Liver (tissue), 8 donors: ENCODE measurements at regions not wholly inside any gene's neighbourhood (a gene's known extent, or its start where the extent isn't known, plus 50 kb on each side); places are given as distances from the start of the nearest gene placed in this dataset.

Experiments
- DNase-seq: peaks from one replicate; pipeline ENCODE4 v3.0.0-alpha.2; 2017; ENCODE audit warnings: low spot score
- H3K27ac ChIP-seq, 2 donors: one replicate each; pipeline ENCODE4 v1.7.0; 2013; ENCODE audit warnings: inconsistent platforms in 2 of 2, low read length in 2 of 2, control low read depth in 1 of 2, low read depth in 1 of 2, mild to moderate bottlenecking in 1 of 2
- H3K27me3 ChIP-seq, 4 donors: one replicate each; pipeline versions ENCODE4 v1.6.1 to v1.7.0; 2013; ENCODE audit warnings: low read length in 3 of 4, inconsistent platforms in 1 of 4, mild to moderate bottlenecking in 1 of 4, moderate library complexity in 1 of 4; ENCODE audit not compliant: control insufficient read depth in 4 of 4, insufficient read depth in 4 of 4
- H3K36me3 ChIP-seq, 4 donors: one replicate each; pipeline versions ENCODE4 v1.6.1 to v1.7.0; 2013; ENCODE audit warnings: low read length in 3 of 4, mild to moderate bottlenecking in 3 of 4, low read depth in 1 of 4, moderate library complexity in 1 of 4; ENCODE audit not compliant: control insufficient read depth in 4 of 4, insufficient read depth in 3 of 4
- H3K4me1 ChIP-seq, 4 donors: one replicate each; pipeline versions ENCODE4 v1.6.1 to v1.7.0; 2013; ENCODE audit warnings: low read length in 3 of 4, mild to moderate bottlenecking in 3 of 4, moderate library complexity in 1 of 4; ENCODE audit not compliant: control insufficient read depth in 4 of 4, insufficient read depth in 4 of 4
- H3K4me3 ChIP-seq, 3 donors: one replicate each; pipeline versions ENCODE4 v1.6.1 to v1.7.0; 2013; ENCODE audit warnings: low read length in 3 of 3, control low read depth in 1 of 3, low read depth in 1 of 3, mild to moderate bottlenecking in 1 of 3
- H3K9ac ChIP-seq, 2 donors: one replicate each; pipeline ENCODE4 v1.7.0; 2013; ENCODE audit warnings: low read length in 2 of 2, mild to moderate bottlenecking in 2 of 2, moderate library complexity in 2 of 2, control low read depth in 1 of 2, low read depth in 1 of 2
- H3K9me3 ChIP-seq, 4 donors: one replicate each; pipeline versions ENCODE4 v1.6.1 to v1.7.0; 2013; ENCODE audit warnings: low read length in 3 of 4; ENCODE audit not compliant: control insufficient read depth in 4 of 4
- EGR1 ChIP-seq, 2 donors: IDR thresholded peaks; 2 replicates each; pipeline ENCODE4 v1.6.1; 2016 to 2018; ENCODE audit warnings: antibody characterized with exemption in 2 of 2, low read depth in 2 of 2
- FOXA1 ChIP-seq: IDR thresholded peaks from 2 replicates; pipeline ENCODE4 v1.6.1; 2016; ENCODE audit warnings: antibody characterized with exemption
- FOXA2 ChIP-seq: IDR thresholded peaks from 2 replicates; pipeline ENCODE4 v1.6.1; 2016; ENCODE audit warnings: antibody characterized with exemption
- GABPA ChIP-seq, 2 donors: IDR thresholded peaks in 1 of 2; conservative IDR thresholded peaks in 1 of 2; 2 replicates each; pipeline ENCODE4 v1.6.1; 2016; ENCODE audit warnings: antibody characterized with exemption in 2 of 2, mild to moderate bottlenecking in 1 of 2, moderate library complexity in 1 of 2
- HNF4A ChIP-seq, 2 donors: conservative IDR thresholded peaks; 2 replicates each; pipeline ENCODE4 v1.6.1; 2016; ENCODE audit warnings: antibody characterized with exemption in 2 of 2, mild to moderate bottlenecking in 2 of 2
- HNF4G ChIP-seq: IDR thresholded peaks from 2 replicates; pipeline ENCODE4 v1.6.1; 2016; ENCODE audit warnings: antibody characterized with exemption
- JUND ChIP-seq, 2 donors: IDR thresholded peaks; 2 replicates each; pipeline ENCODE4 v1.6.1; 2016; ENCODE audit warnings: antibody characterized with exemption in 2 of 2
- NR2F2 ChIP-seq: IDR thresholded peaks from 2 replicates; pipeline ENCODE4 v1.6.1; 2016; ENCODE audit warnings: antibody characterized with exemption
- RAD21 ChIP-seq, 2 donors: IDR thresholded peaks; 2 replicates each; pipeline ENCODE4 v1.6.1; 2016; ENCODE audit warnings: antibody characterized with exemption in 2 of 2, mild to moderate bottlenecking in 2 of 2
- RXRA ChIP-seq, 2 donors: IDR thresholded peaks; 2 replicates each; pipeline ENCODE4 v1.6.1; 2017 to 2018; ENCODE audit warnings: antibody characterized with exemption in 2 of 2, mild to moderate bottlenecking in 1 of 2
- SP1 ChIP-seq: IDR thresholded peaks from 2 replicates; pipeline ENCODE4 v1.6.1; 2018; ENCODE audit warnings: antibody characterized with exemption, mild to moderate bottlenecking
- TAF1 ChIP-seq: conservative IDR thresholded peaks from 2 replicates; pipeline ENCODE4 v1.6.1; 2016; ENCODE audit warnings: antibody characterized with exemption, mild to moderate bottlenecking
- YY1 ChIP-seq: IDR thresholded peaks from 2 replicates; pipeline ENCODE4 v1.6.1; 2016; ENCODE audit warnings: antibody characterized with exemption, mild to moderate bottlenecking
- WGBS: extraction: QIAGEN DNeasy Blood & Tissue Kit; methylation state at CpG from one replicate; pipeline ENCODE4 v1.1.7; 2013; 5-methylcytosine and 5-hydroxymethylcytosine counted together
- TF ChIP-seq, protein P1 (sequence below): IDR thresholded peaks from 2 replicates; pipeline ENCODE4 v1.6.1; 2016; ENCODE audit warnings: antibody characterized with exemption
- TF ChIP-seq, protein P2 (sequence below): fragments of 150-350 bp; IDR thresholded peaks from 2 replicates; pipeline ENCODE4 v1.5.1; 2017; ENCODE audit warnings: improper control_type of control experiment, low read depth, low read length; ENCODE audit not compliant: missing input control
- TF ChIP-seq, protein P3 (sequence below): IDR thresholded peaks from 2 replicates; pipeline ENCODE4 v1.6.1; 2016; ENCODE audit warnings: antibody characterized with exemption
- TF ChIP-seq, protein P4 (sequence below): IDR thresholded peaks from 2 replicates; pipeline ENCODE4 v1.6.1; 2016; ENCODE audit warnings: antibody characterized with exemption
- TF ChIP-seq, protein P5 (sequence below): IDR thresholded peaks from 2 replicates; pipeline ENCODE4 v1.6.1; 2016; ENCODE audit warnings: antibody characterized with exemption, mild to moderate bottlenecking
- donor health status: healthy.
- donor health status: healthy.
- donor health status: healthy.
- donor health status: healthy.
- donor health status: healthy.

DNA sequence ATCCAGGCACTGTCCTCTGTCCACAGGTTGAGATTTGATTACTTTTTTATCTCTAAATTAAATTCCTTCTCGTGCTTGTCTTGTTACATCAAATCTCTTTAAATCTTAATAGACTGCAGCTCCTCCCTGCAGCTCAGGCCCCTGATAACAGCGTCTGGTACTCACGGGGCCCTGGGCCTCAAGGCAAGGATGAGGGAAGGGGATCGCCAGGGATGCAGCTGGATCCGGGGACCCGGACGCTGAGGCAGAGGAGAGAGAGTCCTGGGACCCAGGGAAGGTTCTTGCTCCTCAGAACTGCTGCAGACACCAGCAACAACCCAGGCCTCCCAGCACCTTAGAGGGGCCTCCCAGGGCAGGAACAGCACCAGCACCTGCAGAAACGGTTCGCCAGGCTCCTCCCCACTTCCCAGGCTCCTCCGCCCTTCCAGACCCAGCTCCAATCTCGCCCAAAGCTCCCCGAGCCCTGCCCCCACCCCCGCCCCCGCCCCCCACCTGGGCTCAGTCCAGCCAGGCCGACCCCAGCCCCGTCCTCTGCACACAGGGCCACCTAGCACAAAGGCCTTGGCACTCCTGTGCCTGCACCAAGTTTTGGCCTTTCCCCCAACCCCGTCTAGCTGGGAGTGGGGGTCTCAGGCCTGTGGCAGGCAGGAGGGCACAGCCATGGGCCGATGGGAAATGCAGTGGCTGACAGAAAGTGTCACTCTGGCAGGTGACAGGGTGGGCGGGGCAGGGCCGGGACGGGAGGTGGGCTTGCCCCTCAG, 60.3 kb upstream of the GALNT9 start:
- Histone ChIP-seq H3K27ac (no peak overlapping the region), H3K9ac (no peak overlapping the region), H3K4me3 (no peak overlapping the region), H3K4me1 (no peaks in the 10 kb centered on the region), H3K36me3 (no peaks in the 10 kb centered on the region), H3K27me3 (peaks cover 0 to 4% (median 3%) of the 10 kb centered on the region in 4 donors), H3K9me3 (no peaks in the 10 kb centered on the region)
- TF ChIP-seq FOXA1 (no peak), JUND (IDR thresholded peaks at IDR 0.05) (no peak), NR2F2 (no peak), GABPA (IDR thresholded peaks at IDR 0.05 in 1 of 2, conservative IDR thresholded peaks at IDR 0.05 in 1 of 2) (no peak), HNF4A (conservative IDR thresholded peaks at IDR 0.05) (no peak), EGR1 (IDR thresholded peaks at IDR 0.05; ENCODE audit: low read depth in 2 of 2) (no peak), FOXA2 (no peak), TAF1 (no peak), HNF4G (no peak), RAD21 (IDR thresholded peaks at IDR 0.05) (no peak), SP1 (no peak), YY1 (no peak)
- TF ChIP-seq, protein P1, sequence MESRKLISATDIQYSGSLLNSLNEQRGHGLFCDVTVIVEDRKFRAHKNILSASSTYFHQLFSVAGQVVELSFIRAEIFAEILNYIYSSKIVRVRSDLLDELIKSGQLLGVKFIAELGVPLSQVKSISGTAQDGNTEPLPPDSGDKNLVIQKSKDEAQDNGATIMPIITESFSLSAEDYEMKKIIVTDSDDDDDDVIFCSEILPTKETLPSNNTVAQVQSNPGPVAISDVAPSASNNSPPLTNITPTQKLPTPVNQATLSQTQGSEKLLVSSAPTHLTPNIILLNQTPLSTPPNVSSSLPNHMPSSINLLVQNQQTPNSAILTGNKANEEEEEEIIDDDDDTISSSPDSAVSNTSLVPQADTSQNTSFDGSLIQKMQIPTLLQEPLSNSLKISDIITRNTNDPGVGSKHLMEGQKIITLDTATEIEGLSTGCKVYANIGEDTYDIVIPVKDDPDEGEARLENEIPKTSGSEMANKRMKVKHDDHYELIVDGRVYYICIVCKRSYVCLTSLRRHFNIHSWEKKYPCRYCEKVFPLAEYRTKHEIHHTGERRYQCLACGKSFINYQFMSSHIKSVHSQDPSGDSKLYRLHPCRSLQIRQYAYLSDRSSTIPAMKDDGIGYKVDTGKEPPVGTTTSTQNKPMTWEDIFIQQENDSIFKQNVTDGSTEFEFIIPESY, result no peak
- TF ChIP-seq, protein P2, sequence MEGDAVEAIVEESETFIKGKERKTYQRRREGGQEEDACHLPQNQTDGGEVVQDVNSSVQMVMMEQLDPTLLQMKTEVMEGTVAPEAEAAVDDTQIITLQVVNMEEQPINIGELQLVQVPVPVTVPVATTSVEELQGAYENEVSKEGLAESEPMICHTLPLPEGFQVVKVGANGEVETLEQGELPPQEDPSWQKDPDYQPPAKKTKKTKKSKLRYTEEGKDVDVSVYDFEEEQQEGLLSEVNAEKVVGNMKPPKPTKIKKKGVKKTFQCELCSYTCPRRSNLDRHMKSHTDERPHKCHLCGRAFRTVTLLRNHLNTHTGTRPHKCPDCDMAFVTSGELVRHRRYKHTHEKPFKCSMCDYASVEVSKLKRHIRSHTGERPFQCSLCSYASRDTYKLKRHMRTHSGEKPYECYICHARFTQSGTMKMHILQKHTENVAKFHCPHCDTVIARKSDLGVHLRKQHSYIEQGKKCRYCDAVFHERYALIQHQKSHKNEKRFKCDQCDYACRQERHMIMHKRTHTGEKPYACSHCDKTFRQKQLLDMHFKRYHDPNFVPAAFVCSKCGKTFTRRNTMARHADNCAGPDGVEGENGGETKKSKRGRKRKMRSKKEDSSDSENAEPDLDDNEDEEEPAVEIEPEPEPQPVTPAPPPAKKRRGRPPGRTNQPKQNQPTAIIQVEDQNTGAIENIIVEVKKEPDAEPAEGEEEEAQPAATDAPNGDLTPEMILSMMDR, result no peak
- TF ChIP-seq, protein P3, sequence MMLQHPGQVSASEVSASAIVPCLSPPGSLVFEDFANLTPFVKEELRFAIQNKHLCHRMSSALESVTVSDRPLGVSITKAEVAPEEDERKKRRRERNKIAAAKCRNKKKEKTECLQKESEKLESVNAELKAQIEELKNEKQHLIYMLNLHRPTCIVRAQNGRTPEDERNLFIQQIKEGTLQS, result no peak
- WGBS, result 41% methylated on average over 21 of the region's 21 CpGs
- no peak for DNase-seq

DNA sequence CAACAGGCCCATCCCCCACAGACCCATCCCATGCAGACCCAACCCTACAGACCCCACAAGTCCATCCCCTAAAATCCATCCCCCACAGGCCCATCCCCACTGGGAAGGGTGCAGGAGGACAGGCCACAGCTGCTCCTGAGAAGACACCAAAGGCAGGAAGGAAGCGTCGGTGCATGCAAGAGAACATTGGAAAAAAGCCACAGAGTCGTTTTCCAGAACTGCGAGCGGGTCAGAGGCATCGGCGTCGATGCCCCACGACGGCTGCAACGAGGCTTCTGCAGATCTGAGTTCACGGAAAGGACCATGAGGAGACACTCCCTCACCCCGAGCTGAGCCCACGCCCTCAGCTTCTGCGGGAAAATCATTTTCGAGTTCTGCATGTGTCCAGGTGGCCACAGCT, 59.6 kb upstream of the GALNT9 start:
- Histone ChIP-seq H3K9ac (no peak overlapping the region), H3K4me1 (no peaks in the 10 kb centered on the region), H3K27me3 (peaks cover 0 to 3% (median 2%) of the 10 kb centered on the region in 4 donors), H3K27ac (no peak overlapping the region), H3K4me3 (no peak overlapping the region), H3K9me3 (no peaks in the 10 kb centered on the region), H3K36me3 (no peaks in the 10 kb centered on the region)
- no peak for DNase-seq
- 66% methylated on average over 16 of the region's 16 CpGs for WGBS
- TF ChIP-seq JUND (IDR thresholded peaks at IDR 0.05) (no peak), FOXA1 (no peak), RAD21 (IDR thresholded peaks at IDR 0.05) (no peak), RXRA (IDR thresholded peaks at IDR 0.05) (no peak), HNF4A (conservative IDR thresholded peaks at IDR 0.05) (no peak), GABPA (IDR thresholded peaks at IDR 0.05 in 1 of 2, conservative IDR thresholded peaks at IDR 0.05 in 1 of 2) (no peak), HNF4G (no peak), NR2F2 (no peak), YY1 (no peak), TAF1 (no peak)
- TF ChIP-seq, protein P4, sequence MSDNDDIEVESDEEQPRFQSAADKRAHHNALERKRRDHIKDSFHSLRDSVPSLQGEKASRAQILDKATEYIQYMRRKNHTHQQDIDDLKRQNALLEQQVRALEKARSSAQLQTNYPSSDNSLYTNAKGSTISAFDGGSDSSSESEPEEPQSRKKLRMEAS, result no peak
- TF ChIP-seq, protein P2, result no peak
- TF ChIP-seq, protein P5, sequence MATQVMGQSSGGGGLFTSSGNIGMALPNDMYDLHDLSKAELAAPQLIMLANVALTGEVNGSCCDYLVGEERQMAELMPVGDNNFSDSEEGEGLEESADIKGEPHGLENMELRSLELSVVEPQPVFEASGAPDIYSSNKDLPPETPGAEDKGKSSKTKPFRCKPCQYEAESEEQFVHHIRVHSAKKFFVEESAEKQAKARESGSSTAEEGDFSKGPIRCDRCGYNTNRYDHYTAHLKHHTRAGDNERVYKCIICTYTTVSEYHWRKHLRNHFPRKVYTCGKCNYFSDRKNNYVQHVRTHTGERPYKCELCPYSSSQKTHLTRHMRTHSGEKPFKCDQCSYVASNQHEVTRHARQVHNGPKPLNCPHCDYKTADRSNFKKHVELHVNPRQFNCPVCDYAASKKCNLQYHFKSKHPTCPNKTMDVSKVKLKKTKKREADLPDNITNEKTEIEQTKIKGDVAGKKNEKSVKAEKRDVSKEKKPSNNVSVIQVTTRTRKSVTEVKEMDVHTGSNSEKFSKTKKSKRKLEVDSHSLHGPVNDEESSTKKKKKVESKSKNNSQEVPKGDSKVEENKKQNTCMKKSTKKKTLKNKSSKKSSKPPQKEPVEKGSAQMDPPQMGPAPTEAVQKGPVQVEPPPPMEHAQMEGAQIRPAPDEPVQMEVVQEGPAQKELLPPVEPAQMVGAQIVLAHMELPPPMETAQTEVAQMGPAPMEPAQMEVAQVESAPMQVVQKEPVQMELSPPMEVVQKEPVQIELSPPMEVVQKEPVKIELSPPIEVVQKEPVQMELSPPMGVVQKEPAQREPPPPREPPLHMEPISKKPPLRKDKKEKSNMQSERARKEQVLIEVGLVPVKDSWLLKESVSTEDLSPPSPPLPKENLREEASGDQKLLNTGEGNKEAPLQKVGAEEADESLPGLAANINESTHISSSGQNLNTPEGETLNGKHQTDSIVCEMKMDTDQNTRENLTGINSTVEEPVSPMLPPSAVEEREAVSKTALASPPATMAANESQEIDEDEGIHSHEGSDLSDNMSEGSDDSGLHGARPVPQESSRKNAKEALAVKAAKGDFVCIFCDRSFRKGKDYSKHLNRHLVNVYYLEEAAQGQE, result no peak
- TF ChIP-seq, protein P3, result no peak
- TF ChIP-seq, protein P1, result no peak
